Neutrophil (primary cell): ENCODE measurements at regions not wholly inside any gene's neighbourhood (a gene's known extent, or its start where the extent isn't known, plus 50 kb on each side); places are given as distances from the start of the nearest gene placed in this dataset.

Experiments used
- H3K27ac ChIP-seq: fragments of 200-600 bp; sonication (generic); 2 replicates; pipeline ENCODE4 v1.5.1; 2016; ENCODE audit warnings: mild to moderate bottlenecking, moderate library complexity
- H3K27me3 ChIP-seq: fragments of 200-600 bp; sonication (generic); 2 replicates; pipeline ENCODE4 v1.6.0; 2016; ENCODE audit warnings: mild to moderate bottlenecking
- H3K36me3 ChIP-seq: fragments of 200-600 bp; sonication (generic); 2 replicates; pipeline ENCODE4 v1.5.1; 2017
- H3K4me1 ChIP-seq, 2 experiments: fragments of 200-600 bp in 1 of 2; sonication (generic) in 1 of 2; 1 replicate in 1 of 2; 2 replicates in 1 of 2; pipeline versions ENCODE4 v1.5.1 to v1.6.1; 2013 to 2016; ENCODE audit warnings: low read depth in 1 of 2, low read length in 1 of 2, mild to moderate bottlenecking in 1 of 2, moderate library complexity in 1 of 2; ENCODE audit not compliant: control insufficient read depth in 1 of 2, insufficient read depth in 1 of 2
- H3K4me3 ChIP-seq, 2 experiments: fragments of 200-600 bp in 1 of 2; sonication (generic) in 1 of 2; 1 replicate in 1 of 2; 2 replicates in 1 of 2; pipeline ENCODE4 v1.5.1; 2013 to 2016; ENCODE audit warnings: low read depth in 1 of 2, low read length in 1 of 2, mild to moderate bottlenecking in 1 of 2, moderate library complexity in 1 of 2
- H3K9me3 ChIP-seq: fragments of 200-600 bp; sonication (generic); 2 replicates; pipeline ENCODE4 v1.5.1; 2016
- TF ChIP-seq, protein P1 (sequence below): fragments of 200-600 bp; sonication (generic); IDR thresholded peaks from 2 replicates; pipeline ENCODE4 v1.5.1; 2016; ENCODE audit warnings: antibody characterized with exemption

DNA sequence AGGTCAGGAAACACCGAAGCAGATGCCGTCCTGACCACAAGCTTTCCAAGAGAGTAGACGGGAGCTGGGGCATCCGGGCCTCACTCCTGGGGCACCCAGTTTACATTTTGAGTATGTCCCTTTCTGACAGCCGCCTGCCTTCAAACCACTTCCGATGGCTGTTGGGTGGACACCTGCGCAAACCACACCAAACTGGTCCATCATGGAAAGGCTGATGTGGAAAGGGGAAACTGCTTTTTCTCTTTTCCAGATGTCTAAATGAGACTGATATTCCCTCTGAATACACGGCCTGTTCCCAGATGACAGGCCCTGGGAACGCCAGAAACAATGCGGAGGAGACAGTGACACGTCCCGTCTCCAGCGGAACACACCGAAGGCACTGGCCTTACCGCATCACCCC, 290.0 kb upstream of the SALL3 start:
- Histone ChIP-seq H3K27ac (no peak overlapping the region), H3K27me3 (no peaks in the 10 kb centered on the region), H3K36me3 (no peaks in the 10 kb centered on the region), H3K4me3 (no peak overlapping the region), H3K4me1 (no peaks in the 10 kb centered on the region), H3K9me3 (no peaks in the 10 kb centered on the region)
- TF ChIP-seq, protein P1, sequence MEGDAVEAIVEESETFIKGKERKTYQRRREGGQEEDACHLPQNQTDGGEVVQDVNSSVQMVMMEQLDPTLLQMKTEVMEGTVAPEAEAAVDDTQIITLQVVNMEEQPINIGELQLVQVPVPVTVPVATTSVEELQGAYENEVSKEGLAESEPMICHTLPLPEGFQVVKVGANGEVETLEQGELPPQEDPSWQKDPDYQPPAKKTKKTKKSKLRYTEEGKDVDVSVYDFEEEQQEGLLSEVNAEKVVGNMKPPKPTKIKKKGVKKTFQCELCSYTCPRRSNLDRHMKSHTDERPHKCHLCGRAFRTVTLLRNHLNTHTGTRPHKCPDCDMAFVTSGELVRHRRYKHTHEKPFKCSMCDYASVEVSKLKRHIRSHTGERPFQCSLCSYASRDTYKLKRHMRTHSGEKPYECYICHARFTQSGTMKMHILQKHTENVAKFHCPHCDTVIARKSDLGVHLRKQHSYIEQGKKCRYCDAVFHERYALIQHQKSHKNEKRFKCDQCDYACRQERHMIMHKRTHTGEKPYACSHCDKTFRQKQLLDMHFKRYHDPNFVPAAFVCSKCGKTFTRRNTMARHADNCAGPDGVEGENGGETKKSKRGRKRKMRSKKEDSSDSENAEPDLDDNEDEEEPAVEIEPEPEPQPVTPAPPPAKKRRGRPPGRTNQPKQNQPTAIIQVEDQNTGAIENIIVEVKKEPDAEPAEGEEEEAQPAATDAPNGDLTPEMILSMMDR = no peak

DNA sequence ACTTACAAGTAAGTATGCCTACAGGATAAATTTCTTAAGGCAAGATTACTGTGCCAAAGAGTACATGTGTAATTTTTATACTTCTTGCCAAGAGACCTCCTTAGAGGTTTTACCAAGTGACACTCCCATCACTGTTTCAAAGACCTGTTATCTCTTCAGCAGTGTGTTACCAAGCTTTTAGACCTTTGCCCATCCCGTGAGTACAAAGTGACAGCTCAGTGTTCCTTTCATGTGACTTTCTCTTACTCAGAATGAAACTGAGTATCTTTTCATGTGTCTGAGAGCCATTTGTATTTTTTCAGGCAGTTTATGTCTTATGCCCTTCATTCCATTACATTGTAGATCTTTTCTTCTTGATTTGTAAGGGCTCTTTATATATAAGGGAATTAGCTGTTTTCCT, 287.5 kb upstream of the SALL3 start:
- Histone ChIP-seq H3K9me3 (no peaks in the 10 kb centered on the region), H3K4me1 (no peaks in the 10 kb centered on the region), H3K4me3 (no peak overlapping the region), H3K36me3 (no peaks in the 10 kb centered on the region), H3K27ac (no peak overlapping the region), H3K27me3 (no peaks in the 10 kb centered on the region)
- TF ChIP-seq, protein P1 = no peak

DNA sequence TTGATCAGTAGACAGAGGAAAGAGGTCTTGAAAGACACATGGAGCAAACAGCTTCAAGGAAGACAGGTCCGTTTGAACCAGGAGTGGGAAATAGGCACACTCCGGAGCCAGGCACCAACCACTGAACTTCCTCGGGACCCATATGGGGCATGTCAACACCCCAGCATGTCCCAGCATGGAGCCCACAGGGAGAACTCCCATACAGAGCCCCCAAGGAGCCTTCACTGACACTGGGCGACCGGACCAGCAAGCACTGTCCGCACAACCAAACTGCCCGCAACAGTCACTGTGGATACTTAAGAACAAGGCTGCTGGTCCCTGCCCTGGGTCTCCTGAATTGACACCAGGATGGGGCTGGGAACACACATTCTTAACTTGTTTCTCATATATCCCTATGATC, 286.2 kb upstream of the SALL3 start:
- H3K4me1 ChIP-seq = no peaks in the 10 kb centered on the region
- no peaks in the 10 kb centered on the region for H3K27me3 ChIP-seq
- H3K4me3 ChIP-seq = no peak overlapping the region
- no peaks in the 10 kb centered on the region for H3K9me3 ChIP-seq
- TF ChIP-seq, protein P1 = no peak
- no peaks in the 10 kb centered on the region for H3K36me3 ChIP-seq
- H3K27ac ChIP-seq = no peak overlapping the region

DNA sequence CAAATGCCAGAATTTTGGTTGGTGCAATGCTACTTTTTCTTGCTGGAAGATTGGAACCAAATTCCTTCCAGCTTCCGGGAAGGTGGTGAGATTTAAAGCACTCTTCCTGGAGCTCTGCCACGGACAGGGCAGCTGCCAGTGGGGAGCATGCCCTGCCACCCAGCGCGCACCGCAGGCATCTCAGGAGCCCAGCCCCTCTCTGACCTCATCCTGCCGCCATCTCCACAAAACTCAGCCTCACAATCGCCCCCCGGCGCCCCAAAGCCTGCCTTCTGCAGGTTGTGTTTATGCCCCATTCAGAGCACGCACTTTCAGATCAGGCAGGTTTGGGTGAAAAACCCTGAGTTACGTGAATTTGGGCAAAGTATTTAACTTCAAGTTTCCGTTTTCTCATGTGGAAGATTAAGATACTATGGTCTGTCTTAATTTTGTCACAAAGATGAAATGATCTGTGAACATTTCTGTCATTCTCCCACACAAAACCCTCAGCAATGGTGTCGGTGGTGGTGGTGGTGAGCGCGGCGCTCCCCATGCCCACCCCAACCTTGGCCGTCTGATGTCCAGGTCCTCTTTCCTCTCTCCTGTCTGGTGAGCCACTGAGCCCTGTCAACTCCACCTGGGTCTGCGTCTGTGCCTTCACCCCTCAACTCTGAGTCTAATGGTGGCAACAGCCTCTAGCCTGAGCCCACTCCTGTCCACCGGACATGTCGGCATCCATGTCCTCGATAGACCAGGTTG, 282.8 kb upstream of the SALL3 start:
- Histone ChIP-seq H3K27me3 (no peaks in the 10 kb centered on the region), H3K9me3 (no peaks in the 10 kb centered on the region), H3K4me3 (no peak overlapping the region), H3K4me1 (no peaks in the 10 kb centered on the region), H3K27ac (no peak overlapping the region), H3K36me3 (no peaks in the 10 kb centered on the region)
- TF ChIP-seq, protein P1 = no peak

DNA sequence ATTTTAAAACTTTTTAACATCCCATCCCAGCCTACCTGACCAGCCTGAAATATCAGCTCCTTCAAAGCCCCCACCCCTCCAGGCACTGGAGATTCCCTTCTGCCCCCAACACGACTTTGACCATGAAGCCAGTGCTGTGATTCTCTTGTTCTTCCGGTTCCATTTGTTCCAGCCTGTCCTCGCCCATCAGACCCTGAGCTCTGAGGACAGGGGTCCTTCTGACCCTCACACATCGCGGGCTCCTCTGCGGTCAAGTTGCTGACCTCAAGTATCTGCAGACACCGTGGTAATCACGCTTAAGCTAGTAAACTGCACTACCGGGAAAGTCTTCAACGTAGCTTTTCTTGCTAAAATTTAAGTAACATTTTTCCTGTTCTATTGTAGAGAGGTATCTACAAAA, 282.2 kb upstream of the SALL3 start:
- Histone ChIP-seq H3K27ac (no peak overlapping the region), H3K27me3 (no peaks in the 10 kb centered on the region), H3K36me3 (no peaks in the 10 kb centered on the region), H3K4me3 (no peak overlapping the region), H3K4me1 (no peaks in the 10 kb centered on the region), H3K9me3 (no peaks in the 10 kb centered on the region)
- TF ChIP-seq, protein P1 = no peak
